DMS153 treated with DMSO at 0.1 percent for 48 hours (cell line): ENCODE measurements at regions not wholly inside any gene's neighbourhood (a gene's known extent, or its start where the extent isn't known, plus 50 kb on each side); places are given as distances from the start of the nearest gene placed in this dataset.

ENCODE experiments used
- DNase-seq: peaks from one replicate; lab custom pipeline; 2025; ENCODE audit not compliant: unreplicated experiment; lab: John Stamatoyannopoulos, UW

DNA sequence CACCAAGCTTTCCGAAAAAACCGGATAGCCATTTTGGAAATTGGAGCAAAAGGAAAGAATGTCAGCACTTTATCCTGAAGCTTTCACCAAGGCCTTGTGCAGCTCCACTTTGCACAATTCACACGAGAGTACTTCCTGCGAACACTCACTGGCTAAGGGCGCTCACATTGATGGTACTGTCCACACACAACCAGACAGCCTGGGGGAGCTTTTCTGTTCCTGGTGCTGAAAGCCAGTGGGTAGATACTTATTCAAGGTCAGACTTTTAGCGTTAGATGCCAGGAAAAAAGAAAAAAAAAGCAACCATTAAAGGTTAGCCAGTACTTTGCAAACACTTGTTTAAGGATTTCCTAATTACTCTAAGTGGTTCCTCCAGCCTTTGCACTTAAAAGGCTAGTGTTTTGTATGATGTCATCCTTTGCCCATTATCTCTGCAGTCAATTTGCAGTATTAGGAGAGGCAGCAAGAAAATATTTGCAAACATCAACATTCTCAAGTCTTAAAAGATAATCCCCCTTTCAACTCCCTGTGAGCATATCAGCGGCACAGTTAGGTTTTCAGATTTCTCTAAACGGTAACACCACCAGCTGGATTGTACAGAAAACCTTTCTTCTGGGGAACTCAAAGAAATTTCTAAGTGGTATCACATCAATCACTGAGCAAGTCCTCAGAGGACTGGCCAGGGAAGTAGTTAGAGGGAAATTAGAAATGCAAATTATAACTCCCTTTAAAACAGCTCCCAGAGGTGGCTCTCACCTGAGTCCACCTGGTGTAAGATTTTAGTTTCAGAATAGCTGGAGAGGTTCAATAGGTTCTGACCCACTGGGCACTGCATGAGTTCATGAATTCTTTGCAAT is 243.4 kb upstream of the IRX5 start:
- DNase-seq: no peak

DNA sequence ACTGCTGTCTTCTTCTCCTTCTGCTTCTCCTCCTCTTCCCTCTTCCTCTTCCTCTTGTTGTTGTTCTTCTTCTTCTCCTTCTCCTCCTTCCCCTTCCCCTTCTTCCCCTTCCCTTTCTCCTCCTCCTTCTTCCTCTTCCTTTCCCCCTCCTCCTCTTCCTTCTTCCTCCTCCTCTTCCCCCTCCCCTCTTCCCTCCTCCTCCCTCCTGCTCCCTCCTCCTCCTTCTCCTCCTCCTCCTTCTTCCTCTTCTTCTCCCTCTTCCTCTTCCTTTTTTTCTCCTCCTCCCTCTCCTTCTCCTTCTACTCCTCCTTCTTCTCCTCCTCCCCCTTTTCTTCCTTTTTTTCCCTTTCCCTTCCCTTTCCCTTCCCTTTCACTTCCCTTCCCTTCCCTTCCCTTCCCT is 245.0 kb upstream of the IRX5 start:
- DNase-seq: no peak

DNA sequence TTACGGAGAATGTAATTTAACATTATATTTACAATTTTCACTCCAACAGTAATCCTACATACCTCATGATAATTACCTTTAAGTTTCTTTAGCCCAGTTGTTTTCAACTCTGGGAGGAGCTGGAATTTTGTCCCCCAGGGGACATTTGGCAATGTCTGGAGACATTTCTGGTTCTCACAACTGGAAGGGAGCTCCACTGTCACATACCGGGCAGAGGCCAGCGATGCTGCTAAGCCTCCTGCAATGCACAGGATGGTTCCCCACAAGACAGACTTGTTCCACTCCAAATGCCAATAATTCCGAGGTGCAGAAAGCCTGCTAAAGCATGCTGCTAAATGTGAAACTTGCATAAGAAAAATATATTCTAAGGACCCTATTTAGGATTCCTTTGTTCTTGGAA is 251.1 kb upstream of the IRX5 start:
- DNase-seq: no peak

DNA sequence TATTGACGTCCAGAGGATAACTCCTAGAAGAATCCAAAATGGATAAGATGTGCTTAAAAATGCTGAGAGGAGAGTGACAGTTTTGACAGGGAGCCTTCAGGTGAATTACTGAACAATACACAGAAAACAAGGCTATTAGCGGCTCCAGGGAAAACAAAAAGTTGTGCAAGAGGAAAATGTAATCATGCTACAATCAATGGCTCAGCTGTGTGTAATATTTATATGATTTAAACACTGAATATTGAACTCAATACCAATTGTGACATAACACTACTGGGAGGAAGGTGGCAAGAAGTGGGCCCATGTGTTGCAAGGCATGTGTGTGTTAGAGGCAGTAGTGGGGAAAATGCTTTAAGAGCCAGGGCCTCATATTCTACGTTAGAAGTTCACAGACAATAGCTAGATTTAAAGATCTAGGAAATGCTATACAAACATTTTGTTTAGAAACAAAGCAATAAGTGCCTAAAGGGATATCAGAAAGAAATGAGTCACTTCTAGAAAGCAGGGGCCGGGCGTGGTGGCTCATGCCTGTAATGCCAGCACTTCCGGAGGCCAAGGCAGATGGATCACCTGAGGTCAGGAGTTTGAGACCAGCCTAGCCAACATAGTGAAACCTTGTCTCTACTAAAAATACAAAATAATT is 253.2 kb upstream of the IRX5 start:
- no peak for DNase-seq

DNA sequence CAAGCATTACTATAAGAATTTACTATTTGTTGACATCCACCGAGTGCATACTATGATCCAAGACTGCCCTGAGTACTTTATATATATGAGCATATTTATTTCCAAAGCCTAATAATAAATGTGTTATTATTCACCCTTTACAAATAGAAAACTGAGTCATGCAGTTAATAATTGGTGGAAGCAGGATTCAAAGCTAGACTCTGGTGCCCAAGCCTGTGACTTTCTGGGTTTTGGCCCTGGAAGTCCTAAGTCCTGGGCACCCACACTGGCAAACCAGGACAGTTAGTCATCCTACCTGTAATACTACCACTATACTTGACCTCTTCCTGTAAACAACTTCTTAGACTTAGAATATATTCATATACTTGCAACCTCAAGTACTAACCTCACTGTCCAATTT is 257.4 kb upstream of the IRX5 start:
- DNase-seq: no peak

DNA sequence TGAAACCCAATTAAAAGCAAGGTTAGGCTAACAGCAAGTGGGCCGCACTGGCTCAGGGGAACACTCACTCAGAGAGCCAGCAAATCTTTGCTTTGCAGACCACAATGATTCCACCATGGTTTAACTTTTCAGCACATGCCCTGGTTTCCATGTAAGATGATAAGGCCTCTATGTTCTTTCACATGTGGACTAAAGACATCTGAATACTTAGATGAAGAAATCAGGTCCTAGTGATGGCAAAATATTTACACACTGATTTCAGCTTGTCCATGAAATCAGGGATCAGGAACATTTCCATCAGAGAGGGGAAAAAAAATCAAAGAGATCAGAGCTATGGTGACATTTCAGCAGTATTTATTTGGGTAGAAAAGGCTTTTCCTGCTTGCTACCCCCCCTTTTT is 258.2 kb upstream of the IRX5 start:
- DNase-seq: no peak

DNA sequence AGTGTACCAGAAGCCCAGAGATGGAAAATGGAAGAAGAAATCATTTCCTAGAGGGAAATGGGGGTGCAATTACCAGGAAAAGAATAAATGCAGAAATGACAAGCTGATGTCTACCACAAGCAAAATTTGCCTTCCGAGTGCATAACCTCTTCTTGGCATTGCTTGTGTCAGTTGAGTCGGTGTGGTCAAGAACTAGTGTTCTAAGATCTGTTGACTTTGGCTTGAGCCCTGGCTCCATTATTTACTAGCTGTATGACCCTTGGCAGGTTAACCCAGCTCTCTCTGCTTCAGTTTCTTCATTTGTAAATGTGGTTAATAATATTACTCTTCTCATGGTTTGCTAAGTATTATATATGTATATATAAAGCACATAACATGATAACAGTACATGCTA is 273.0 kb upstream of the IRX5 start:
- DNase-seq: no peak

DNA sequence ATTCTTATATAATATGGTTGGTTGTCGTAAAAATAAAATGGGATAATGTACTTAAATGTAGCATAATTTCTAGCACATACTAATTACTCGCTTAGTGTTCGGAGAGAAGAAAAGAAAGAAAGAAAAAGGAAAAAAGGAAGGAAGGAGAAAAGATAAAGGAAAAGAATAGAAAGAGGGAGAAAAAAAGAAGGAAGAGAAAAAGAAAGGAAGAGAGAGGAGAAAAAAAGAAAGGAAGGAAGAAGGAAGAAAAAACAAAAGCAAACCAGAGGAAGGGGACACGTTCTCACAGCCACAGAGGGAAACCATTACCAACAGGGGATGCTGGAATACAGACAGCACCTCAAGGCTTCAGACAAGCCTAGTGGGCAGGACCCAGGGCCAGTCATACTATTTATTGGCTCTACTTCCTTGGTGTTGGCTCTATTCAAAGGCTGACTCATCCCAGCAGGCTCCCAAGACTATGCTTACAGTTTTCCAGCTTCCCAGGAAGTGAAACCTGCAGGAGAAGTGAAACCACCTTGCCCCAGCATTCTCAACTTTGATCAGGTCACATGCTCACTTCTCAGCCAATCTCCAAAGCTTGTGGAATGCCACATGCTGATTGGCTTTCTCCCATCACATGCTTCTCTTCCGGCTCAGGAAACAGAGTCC is 273.5 kb upstream of the IRX5 start:
- DNase-seq: no peak

DNA sequence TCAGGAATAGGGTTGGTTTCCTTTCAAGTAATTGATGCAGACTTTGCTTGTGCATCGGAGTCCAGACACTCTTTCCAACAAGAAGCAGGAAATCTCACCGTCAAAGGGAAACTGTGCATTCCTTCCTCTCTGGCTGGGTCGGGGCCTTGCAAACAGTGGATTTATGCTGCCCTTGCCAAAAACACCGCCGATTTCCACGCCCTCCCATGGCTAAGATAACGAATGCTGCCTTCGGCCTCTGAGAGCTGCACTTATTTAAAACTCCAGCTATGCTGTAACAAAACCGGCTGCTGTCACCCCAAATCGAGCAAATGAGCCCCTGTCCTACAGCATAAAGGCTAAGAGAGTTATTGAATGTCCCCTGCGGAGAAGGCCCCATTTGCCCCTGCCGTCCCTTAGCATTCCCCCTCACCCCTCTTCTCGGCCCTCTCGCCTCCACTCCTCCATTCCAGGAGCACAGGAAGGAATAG is 275.5 kb upstream of the IRX5 start:
- no peak for DNase-seq

DNA sequence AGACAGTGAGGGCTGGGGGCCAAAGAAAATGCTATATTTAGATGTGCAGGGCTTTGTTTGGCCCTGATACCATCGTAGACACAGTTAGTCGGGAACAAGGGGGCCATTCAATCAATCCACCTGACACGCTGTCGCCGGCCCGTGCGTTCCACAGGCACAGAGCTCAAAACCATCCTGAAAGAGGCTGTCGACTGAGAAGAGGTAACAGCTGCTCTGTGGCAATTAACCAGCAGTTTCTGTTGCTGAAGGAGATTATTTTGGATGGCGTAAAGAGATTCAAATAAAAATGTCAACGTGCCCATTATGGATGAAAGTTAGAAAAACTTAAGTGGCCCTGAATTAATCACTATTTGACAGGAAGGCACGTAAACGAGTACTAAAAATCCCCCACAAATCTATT is 276.2 kb upstream of the IRX5 start:
- no peak for DNase-seq

DNA sequence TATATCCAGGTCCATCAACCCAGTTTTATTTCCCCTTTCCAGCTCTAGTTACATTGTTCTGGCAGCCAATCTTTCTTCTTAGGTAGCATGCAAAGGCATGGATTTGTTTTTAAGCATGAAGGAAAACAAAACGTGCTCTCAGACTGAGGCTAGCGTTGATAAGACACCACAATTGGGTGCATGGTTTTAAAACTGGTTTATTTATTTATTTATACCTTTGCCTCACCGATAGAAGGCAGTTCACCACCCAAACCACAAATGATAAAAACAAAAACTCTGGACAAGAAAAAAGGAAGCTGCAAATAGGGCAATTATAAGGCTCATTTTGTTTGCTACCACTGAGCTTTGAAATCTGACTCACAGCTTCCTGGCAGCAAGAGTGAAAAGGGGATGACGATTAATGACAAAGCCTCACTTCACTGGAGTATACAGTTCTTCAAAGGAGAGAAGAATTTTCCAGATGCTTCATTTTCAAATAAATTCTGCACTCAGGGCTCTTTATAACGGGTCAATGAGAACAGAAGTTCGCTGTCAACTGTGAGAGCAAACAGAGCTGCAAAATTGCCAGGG is 278.4 kb upstream of the IRX5 start:
- DNase-seq: no peak

DNA sequence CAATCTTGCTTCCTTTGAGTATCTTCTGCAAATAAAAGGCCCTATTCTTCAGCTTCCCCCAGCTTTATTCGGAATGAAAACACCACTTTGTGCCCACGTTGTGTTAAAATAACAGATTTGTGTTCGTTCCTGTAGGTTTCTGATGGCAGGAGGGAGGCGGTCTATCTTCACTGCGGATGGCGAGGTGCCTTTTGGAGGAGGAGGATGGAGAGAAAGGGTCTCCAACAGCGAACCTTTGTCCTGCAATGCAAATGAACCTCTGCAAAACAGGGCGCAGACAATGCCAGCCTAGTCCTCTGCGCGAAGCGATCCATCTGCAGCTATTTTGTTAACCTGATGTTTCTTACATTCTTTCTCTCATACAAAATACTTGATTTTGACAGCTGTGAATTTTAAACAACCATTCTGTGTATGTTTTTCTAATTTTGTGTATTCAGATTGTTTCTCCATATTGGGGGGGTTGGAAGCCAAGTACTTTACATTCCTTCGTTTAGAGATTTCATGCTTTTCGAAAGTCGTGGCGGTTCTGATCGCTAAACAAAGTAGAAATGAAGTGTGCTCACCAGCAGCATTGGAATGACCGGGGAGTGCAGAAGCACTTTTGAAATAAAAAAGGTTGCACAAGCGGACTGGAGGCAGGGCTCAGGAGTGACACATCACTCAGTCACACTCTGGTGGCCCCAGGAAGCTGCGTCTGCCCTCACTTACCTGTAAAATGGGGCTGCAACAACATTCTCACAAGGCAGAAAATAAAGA is 279.0 kb upstream of the IRX5 start:
- DNase-seq: no peak

DNA sequence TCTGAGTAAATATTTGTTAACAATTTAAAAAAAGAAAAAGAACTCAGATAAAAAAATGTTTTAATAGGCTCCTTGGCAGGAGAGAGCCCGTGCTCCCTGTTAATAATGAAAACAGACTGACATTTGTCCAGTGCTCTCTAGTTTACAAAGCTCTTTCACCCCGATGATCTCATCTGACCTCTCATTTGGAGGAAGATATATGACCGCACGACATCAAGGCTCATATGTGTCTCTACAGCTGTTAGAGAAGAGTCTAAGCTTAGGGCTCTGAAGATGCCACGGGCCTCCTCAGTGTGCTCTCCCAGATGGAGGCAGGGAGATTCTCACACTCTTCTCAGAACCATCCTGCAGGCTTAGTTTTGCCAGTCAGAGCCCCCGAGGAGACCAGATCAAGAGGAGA is 280.8 kb upstream of the IRX5 start:
- no peak for DNase-seq

DNA sequence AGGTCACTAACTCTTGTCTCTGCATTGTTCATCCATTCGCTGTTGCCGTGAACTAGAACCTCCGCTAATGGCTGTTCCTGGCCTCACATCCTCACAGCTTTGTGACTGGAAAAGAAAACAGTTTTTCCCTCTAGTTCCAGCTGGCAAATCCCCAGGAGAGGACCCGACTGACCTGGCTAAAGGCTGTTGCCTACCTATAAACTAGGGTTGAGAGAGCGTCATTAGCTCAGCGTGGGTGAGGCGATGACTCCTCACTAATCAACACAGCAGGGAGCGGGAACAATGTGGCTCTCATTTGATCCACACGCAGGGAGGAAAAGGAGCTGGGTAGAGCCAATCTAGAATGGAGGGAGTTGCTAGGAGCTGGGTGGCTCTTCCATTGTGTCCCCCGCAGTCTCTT is 282.1 kb upstream of the IRX5 start:
- DNase-seq: no peak

DNA sequence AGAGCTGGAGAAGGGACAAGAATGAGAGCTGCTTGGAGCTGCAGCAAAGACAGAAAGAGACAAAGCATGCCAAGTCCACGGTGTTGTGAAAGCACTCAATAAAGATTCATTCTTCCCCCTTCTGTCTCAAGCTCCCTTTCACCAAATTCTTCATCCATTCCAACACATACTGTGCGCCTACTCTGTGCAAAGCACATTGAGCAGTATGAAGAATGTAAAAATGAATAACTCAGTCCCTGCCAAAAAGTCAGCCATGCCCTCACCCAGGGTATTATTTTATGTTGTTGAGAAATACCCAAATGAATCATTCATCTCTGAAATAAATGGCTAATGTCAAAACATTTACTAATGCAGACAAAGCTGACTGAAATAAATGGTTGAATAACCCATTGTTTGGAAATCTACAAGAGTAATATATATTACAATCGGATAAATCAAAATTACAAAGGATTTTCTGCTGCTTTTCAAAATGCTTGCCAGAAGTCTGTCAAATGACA is 282.9 kb upstream of the IRX5 start:
- no peak for DNase-seq

DNA sequence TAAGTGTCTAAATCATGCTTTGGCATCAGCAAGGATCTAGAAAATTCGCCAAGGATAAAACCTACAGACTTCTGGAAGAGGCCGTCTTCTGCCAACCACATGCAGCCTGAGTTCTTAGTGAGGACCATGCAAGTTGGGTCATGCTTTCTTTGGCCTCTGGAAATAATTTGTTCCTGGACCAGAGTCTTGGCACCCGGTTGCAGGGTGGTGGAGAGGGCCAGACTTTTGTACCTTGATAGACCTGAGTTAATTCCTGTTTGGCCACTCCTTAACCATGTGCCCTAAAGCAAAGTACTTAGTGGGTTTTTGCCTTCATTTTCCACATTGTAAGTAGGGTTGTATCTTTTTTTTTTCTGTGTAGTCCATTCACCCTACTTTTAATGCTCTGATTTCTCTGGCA is 283.4 kb upstream of the IRX5 start:
- no peak for DNase-seq

DNA sequence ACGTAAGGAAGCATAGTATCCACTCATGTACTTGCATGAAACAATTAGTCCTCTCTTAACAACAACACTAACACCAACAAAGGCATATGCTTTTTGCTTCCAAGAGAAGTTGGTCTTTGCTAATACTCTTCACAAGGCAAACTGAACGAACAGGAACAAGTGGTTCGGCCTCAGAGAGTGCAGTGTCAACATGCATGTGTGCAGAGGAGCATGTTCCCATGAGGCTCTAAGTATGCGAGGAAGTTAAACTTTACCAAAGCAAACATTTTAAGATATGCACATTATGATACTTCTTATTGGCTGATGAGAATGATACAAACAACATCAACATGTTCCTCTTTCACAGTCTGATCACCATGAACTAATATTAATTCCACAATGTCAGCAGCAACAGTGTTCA is 285.3 kb upstream of the IRX5 start:
- no peak for DNase-seq

DNA sequence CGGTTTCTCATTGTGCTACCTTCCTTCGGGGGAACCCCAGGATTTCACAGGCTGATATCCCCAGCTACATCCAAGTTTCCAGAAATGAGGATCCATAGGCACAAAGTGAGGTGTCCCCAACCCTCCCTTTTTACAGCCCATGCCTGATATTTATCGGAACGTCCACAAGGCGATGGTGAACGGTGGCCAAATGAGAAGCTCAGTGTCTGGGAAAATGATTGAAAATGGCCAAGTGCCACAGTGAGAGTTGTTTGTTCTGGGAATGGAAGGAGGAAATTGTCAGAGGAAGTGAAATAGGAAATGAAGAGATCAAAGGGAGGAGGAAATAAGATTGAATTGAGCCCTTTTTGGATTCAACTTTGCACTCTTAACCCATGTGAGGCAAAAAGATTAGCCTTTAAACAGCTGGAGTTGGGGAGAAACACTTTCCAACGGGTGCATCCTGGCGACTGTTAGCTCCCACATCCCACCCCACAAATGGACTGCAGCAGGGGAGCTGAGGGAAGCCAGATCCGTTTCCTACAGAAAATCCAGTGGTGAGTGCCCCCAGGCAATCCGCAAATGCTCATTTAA is 294.4 kb upstream of the IRX5 start:
- DNase-seq: no peak

DNA sequence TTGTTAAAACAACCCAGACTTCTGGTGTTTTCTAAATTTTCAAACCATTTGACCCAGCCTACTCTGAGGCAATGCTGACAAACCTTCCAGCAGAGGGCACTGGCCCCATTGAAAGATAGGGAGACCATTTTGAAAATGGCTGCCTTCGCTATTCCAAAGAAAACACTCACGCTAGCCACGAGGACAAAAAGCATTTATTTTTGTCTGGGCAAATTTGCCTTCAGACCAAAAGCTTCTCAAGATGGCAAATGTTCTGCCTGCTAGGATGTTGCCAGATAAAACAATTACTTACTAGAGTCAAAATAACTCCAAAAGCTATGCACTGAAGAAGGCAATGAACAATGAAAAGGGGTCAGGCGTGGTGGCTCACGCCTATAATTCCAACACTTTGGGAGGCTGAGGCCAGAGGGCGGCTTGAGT is 296.7 kb upstream of the IRX5 start:
- no peak for DNase-seq
